Prostate gland (tissue), 2 donors: ENCODE measurements at regions not wholly inside any gene's neighbourhood (a gene's known extent, or its start where the extent isn't known, plus 50 kb on each side); places are given as distances from the start of the nearest gene placed in this dataset.

Experiments used
- POLR2A ChIP-seq: fragments of 450-650 bp; IDR thresholded peaks from one replicate; pipeline ENCODE4 v1.6.1; 2016; ENCODE audit warnings: antibody characterized with exemption, mild to moderate bottlenecking
- TF ChIP-seq, protein P1 (sequence below), 4 experiments: fragments of 200-600 bp in 2 of 4; fragments of 450-650 bp in 2 of 4; sonication (generic) in 2 of 4; IDR thresholded peaks; 1 replicate in 3 of 4; 2 replicates in 1 of 4; pipeline ENCODE4 v1.5.1; 2016 to 2019; ENCODE audit warnings: antibody characterized with exemption in 4 of 4, mild to moderate bottlenecking in 2 of 4, moderate library complexity in 2 of 4

DNA sequence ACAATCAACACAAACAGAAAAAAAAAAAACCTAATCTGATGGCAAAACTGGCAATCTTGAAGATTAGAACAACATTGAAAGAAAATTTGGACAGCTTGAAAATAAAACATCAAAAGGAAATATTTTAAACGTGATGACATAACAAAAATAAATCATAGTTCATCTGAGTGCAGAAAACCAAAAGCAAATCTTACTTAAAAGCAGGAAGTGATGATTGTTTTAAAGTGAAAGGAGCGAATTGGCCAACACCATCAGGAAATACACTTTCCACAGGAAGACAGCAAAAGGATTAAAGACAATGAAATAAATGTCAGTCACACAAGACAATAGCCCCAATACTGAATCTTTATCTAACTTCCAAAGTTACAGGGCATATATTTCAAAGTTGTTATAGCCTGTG, 696.5 kb upstream of the CHORDC1 start:
- TF ChIP-seq, protein P1, sequence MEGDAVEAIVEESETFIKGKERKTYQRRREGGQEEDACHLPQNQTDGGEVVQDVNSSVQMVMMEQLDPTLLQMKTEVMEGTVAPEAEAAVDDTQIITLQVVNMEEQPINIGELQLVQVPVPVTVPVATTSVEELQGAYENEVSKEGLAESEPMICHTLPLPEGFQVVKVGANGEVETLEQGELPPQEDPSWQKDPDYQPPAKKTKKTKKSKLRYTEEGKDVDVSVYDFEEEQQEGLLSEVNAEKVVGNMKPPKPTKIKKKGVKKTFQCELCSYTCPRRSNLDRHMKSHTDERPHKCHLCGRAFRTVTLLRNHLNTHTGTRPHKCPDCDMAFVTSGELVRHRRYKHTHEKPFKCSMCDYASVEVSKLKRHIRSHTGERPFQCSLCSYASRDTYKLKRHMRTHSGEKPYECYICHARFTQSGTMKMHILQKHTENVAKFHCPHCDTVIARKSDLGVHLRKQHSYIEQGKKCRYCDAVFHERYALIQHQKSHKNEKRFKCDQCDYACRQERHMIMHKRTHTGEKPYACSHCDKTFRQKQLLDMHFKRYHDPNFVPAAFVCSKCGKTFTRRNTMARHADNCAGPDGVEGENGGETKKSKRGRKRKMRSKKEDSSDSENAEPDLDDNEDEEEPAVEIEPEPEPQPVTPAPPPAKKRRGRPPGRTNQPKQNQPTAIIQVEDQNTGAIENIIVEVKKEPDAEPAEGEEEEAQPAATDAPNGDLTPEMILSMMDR (IDR thresholded peaks at IDR 0.05) = no peak
- TF ChIP-seq POLR2A = no peak
